ENCODE measurements at regions not wholly inside any gene's neighbourhood (a gene's known extent, or its start where the extent isn't known, plus 50 kb on each side); places are given as distances from the start of the nearest gene placed in this dataset.

DNA sequence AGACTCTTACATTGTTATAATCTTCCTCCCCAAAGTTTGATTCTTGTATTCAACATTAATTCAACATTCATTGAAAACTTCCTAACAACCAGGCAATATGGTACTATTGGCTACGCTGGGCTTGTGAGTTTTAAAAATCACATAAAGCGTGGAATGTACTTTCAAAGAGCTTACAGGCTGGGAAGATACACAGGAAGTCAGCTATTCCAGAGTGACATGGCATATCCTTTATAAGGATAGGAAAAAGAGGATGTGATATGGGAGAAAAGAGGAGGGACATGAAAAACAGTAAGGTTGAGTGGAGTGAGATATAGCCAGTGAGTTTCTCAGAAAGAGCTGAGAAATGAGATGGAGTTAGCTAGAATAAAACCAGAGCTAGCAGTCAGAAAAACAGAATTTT is 103.6 kb upstream of the ATF7IP start:
- Mint-ChIP-seq H3K9me3 (ENCODE audit: low read depth) (peaks cover 40% of the 10 kb centered on the region), H3K4me3 (ENCODE audit: low read depth) (no peak overlapping the region), H3K36me3 (ENCODE audit: insufficient read depth) (peaks cover 20% of the 10 kb centered on the region), H3K4me1 (ENCODE audit: low read depth) (peaks cover 35% of the 10 kb centered on the region), H3K27ac (peak overlapping the region; percentile 5), H3K27me3 (no peaks in the 10 kb centered on the region)
- TF ChIP-seq, protein P1, sequence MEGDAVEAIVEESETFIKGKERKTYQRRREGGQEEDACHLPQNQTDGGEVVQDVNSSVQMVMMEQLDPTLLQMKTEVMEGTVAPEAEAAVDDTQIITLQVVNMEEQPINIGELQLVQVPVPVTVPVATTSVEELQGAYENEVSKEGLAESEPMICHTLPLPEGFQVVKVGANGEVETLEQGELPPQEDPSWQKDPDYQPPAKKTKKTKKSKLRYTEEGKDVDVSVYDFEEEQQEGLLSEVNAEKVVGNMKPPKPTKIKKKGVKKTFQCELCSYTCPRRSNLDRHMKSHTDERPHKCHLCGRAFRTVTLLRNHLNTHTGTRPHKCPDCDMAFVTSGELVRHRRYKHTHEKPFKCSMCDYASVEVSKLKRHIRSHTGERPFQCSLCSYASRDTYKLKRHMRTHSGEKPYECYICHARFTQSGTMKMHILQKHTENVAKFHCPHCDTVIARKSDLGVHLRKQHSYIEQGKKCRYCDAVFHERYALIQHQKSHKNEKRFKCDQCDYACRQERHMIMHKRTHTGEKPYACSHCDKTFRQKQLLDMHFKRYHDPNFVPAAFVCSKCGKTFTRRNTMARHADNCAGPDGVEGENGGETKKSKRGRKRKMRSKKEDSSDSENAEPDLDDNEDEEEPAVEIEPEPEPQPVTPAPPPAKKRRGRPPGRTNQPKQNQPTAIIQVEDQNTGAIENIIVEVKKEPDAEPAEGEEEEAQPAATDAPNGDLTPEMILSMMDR (IDR thresholded peaks at IDR 0.05; ENCODE audit: unreplicated experiment): no peak
- DNase-seq (ENCODE audit: low spot score, unreplicated experiment): no peak

DNA sequence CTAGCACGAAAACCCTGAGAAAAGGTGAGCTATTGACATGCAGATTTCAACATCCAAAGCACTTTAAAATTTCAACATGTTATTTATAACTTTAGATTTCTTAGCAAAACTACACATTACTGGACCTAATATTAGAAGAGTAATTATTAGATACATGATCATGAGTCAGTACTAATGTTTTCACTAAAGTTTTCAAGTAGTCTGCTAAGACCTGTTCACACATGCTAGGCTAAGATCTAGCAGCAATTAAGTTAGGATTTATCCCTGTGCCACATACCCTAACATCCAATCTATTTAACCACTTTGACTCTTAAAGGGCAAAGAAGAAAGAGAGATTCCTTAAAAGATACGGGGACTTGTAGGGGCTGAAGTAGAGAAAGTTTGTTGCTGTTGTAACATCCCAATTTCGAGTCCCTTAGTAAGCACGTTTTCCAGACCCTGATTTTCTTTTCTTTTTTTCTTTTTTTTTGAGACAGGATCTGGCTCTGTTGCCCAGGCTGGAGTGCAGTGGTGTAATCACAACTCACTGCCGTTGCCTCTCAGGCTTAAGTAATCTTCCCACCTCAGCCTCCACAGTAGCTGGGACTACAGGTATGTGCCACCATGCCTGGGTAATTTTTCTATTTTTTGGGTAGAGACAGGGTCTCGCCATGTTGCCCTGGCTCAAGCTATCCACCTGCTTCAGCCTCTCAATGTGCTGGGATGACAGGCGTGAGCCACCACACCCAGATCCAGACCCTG is 102.5 kb upstream of the ATF7IP start:
- Mint-ChIP-seq H3K4me3 (ENCODE audit: low read depth) (no peak overlapping the region), H3K27me3 (no peaks in the 10 kb centered on the region), H3K36me3 (ENCODE audit: insufficient read depth) (peaks cover 14% of the 10 kb centered on the region), H3K4me1 (ENCODE audit: low read depth) (peaks cover 37% of the 10 kb centered on the region), H3K9me3 (ENCODE audit: low read depth) (peaks cover 31% of the 10 kb centered on the region), H3K27ac (peak overlapping the region; percentile 53)
- TF ChIP-seq, protein P1 (IDR thresholded peaks at IDR 0.05; ENCODE audit: unreplicated experiment): no peak
- no peak for DNase-seq (ENCODE audit: low spot score, unreplicated experiment)

DNA sequence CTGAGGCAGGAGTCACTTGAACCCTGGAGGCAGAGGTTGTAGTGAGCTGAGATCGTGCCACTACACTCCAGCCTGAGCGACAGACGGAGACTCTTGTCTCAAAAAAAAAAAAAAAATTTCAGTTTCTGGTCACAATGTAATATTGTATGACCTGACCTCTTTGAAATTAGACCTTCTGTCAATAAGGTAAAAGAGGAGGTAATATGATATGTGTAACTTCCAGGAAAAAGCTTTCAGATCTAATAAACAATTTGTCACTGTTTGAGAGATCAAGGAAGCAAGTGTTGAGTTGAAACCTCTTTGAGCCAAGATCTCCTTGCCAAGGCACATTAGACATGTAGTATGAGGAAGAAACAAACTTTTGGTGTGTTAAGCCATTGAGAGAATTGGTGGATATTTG is 101.7 kb upstream of the ATF7IP start:
- TF ChIP-seq, protein P1 (IDR thresholded peaks at IDR 0.05; ENCODE audit: unreplicated experiment): no peak
- peaks cover 36% of the 10 kb centered on the region for H3K4me1 Mint-ChIP-seq (ENCODE audit: low read depth)
- no peak overlapping the region for H3K27ac Mint-ChIP-seq
- H3K27me3 Mint-ChIP-seq: no peaks in the 10 kb centered on the region
- no peak for DNase-seq (ENCODE audit: low spot score, unreplicated experiment)
- no peak overlapping the region for H3K4me3 Mint-ChIP-seq (ENCODE audit: low read depth)
- peaks cover 23% of the 10 kb centered on the region for H3K9me3 Mint-ChIP-seq (ENCODE audit: low read depth)
- peaks cover 14% of the 10 kb centered on the region for H3K36me3 Mint-ChIP-seq (ENCODE audit: insufficient read depth)

DNA sequence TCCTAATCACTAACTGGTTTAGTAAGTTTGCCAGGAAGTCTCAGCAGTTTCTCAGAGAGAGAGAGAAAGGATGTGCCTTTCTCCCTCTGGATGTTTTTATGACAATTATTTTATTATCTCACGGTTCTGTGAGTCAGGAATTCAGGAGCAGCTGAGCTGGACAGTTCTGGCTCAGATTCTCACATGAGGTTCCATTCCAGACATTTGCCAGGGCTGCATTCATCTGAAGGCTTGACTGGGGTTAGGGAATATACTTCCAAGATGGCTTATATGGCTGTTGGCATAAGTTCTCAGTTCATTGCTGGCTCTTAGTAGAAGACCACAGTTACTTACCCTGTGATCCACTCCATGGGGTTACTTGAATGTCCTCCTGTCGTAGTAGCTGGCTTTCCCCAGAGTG is 101.2 kb upstream of the ATF7IP start:
- Mint-ChIP-seq H3K27ac (no peak overlapping the region), H3K36me3 (ENCODE audit: insufficient read depth) (peaks cover 12% of the 10 kb centered on the region), H3K9me3 (ENCODE audit: low read depth) (peaks cover 20% of the 10 kb centered on the region), H3K4me3 (ENCODE audit: low read depth) (no peak overlapping the region), H3K27me3 (no peaks in the 10 kb centered on the region), H3K4me1 (ENCODE audit: low read depth) (peaks cover 38% of the 10 kb centered on the region)
- TF ChIP-seq, protein P1 (IDR thresholded peaks at IDR 0.05; ENCODE audit: unreplicated experiment): no peak
- DNase-seq (ENCODE audit: low spot score, unreplicated experiment): no peak

DNA sequence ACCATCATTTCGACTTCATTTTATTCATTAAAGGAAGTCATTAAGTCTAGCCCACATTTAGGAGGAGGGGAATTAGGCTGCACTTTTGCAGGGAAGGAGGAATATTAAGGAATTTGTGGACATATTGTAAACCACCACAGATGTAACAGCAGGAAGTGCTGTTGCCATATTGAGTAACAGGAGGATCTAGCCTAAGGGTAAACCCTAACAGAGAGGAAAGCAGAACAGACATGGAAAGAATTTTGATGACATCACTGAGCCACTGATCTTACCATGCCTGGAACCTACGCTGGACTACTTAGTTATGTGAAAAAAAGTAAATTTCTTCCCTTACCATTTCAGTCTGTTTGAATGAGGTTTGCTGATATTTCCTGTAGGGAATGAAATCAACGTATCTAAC is 100.7 kb upstream of the ATF7IP start:
- no peak for DNase-seq (ENCODE audit: low spot score, unreplicated experiment)
- TF ChIP-seq, protein P1 (IDR thresholded peaks at IDR 0.05; ENCODE audit: unreplicated experiment): no peak
- H3K9me3 Mint-ChIP-seq (ENCODE audit: low read depth): peaks cover 21% of the 10 kb centered on the region
- H3K4me1 Mint-ChIP-seq (ENCODE audit: low read depth): peaks cover 38% of the 10 kb centered on the region
- no peak overlapping the region for H3K4me3 Mint-ChIP-seq (ENCODE audit: low read depth)
- no peaks in the 10 kb centered on the region for H3K27me3 Mint-ChIP-seq
- H3K27ac Mint-ChIP-seq: no peak overlapping the region
- peaks cover 14% of the 10 kb centered on the region for H3K36me3 Mint-ChIP-seq (ENCODE audit: insufficient read depth)

Measured in progenitor cell of endocrine pancreas (in vitro differentiated cells).